ENCODE measurements at regions not wholly inside any gene's neighbourhood (a gene's known extent, or its start where the extent isn't known, plus 50 kb on each side); places are given as distances from the start of the nearest gene placed in this dataset.
"Not testable (repeated sequence)": the region's sequence is repeated elsewhere in the genome, so short reads cannot be mapped to it uniquely, and the experiment has no call there.

GRCh38 chr21:23119491-23119890 is 2121.3 kb downstream of the NCAM2 start:
- no peak for DNase-seq

- no peak for DNase-seq
These were observed 2129.8 kb downstream of the NCAM2 start for GRCh38 chr21:23127973-23128372.

GRCh38 chr21:23130308-23130707 is 2132.1 kb downstream of the NCAM2 start:
- no peak for DNase-seq

- DNase-seq: no peak
These were observed 2133.0 kb downstream of the NCAM2 start for GRCh38 chr21:23131177-23131576.

GRCh38 chr21:23138797-23139196 is 2140.6 kb downstream of the NCAM2 start:
- no peak for DNase-seq

- DNase-seq: no peak
These were observed 2153.9 kb downstream of the NCAM2 start for GRCh38 chr21:23152130-23152529.

GRCh38 chr21:23153842-23154241 is 2155.6 kb downstream of the NCAM2 start:
- not testable (repeated sequence) for DNase-seq

GRCh38 chr21:23155281-23155680 is 2157.1 kb downstream of the NCAM2 start:
- DNase-seq: no peak

GRCh38 chr21:23160914-23161313 is 2162.7 kb downstream of the NCAM2 start:
- no peak for DNase-seq

GRCh38 chr21:23162198-23162946 is 2164.2 kb downstream of the NCAM2 start:
- DNase-seq: no peak
